Left hindlimb (tissue), 1 donor: ENCODE measurements at regions not wholly inside any gene's neighbourhood (a gene's known extent, or its start where the extent isn't known, plus 50 kb on each side); places are given as distances from the start of the nearest gene placed in this dataset.
"Not testable (repeated sequence)": the region's sequence is repeated elsewhere in the genome, so short reads cannot be mapped to it uniquely, and the experiment has no call there.

ENCODE experiments used
- DNase-seq: peaks from one replicate; pipeline ENCODE4 v3.0.0-alpha.2; 2018

GRCh38 chr1:8227674-8228073 is 90.2 kb upstream of the SLC45A1 start:
- DNase-seq: not testable (repeated sequence)

GRCh38 chr1:8226747-8227146 is 91.2 kb upstream of the SLC45A1 start:
- DNase-seq: no peak

- DNase-seq: not testable (repeated sequence)
Measured at GRCh38 chr1:8226024-8226423, 91.9 kb upstream of the SLC45A1 start.

GRCh38 chr1:8223526-8223925 is 94.4 kb upstream of the SLC45A1 start:
- DNase-seq: no peak

- DNase-seq: no peak
Measured at GRCh38 chr1:8222789-8223188, 95.1 kb upstream of the SLC45A1 start.

- no peak for DNase-seq
Measured at GRCh38 chr1:8219530-8219929, 98.4 kb upstream of the SLC45A1 start.

GRCh38 chr1:8218351-8219092 is 99.4 kb upstream of the SLC45A1 start:
- DNase-seq: no peak

- no peak for DNase-seq
Measured at GRCh38 chr1:8217809-8218208, 100.1 kb upstream of the SLC45A1 start.

- peak; percentile 71 for DNase-seq
Measured at GRCh38 chr1:8217011-8217711, 100.8 kb upstream of the SLC45A1 start.

- DNase-seq: no peak
Measured at GRCh38 chr1:8216005-8216404, 101.9 kb upstream of the SLC45A1 start.

- DNase-seq: no peak
Measured at GRCh38 chr1:8214501-8215173, 103.3 kb upstream of the SLC45A1 start.

- DNase-seq: no peak
Measured at GRCh38 chr1:8213676-8214075, 104.2 kb upstream of the SLC45A1 start.

- DNase-seq: no peak
Measured at GRCh38 chr1:8213136-8213535, 104.8 kb upstream of the SLC45A1 start.

- no peak for DNase-seq
Measured at GRCh38 chr1:8212580-8213031, 105.3 kb upstream of the SLC45A1 start.

- DNase-seq: peak; percentile 61
Measured at GRCh38 chr1:8211883-8212579, 105.9 kb upstream of the SLC45A1 start.

GRCh38 chr1:8211251-8211882 is 106.5 kb upstream of the SLC45A1 start:
- no peak for DNase-seq

GRCh38 chr1:8207202-8207601 is 110.7 kb upstream of the SLC45A1 start:
- DNase-seq: no peak

GRCh38 chr1:8206391-8206790 is 111.5 kb upstream of the SLC45A1 start:
- no peak for DNase-seq

GRCh38 chr1:8205771-8206170 is 112.1 kb upstream of the SLC45A1 start:
- DNase-seq: no peak

GRCh38 chr1:8204826-8205225 is 113.1 kb upstream of the SLC45A1 start:
- no peak for DNase-seq

- no peak for DNase-seq
Measured at GRCh38 chr1:8203551-8203950, 114.4 kb upstream of the SLC45A1 start.

GRCh38 chr1:8203056-8203455 is 114.9 kb upstream of the SLC45A1 start:
- no peak for DNase-seq
